Panc1 (cell line): ENCODE measurements at regions not wholly inside any gene's neighbourhood (a gene's known extent, or its start where the extent isn't known, plus 50 kb on each side); places are given as distances from the start of the nearest gene placed in this dataset.

ENCODE experiments used
- ATAC-seq: fragments of 200-7000 bp; cut with Tn5 transposase; 2 replicates; pipeline ENCODE4 v1.9.1; 2020; ENCODE audit warnings: mild to moderate bottlenecking, moderate library complexity
- BruUV-seq: library from RNA; stranded (reverse); fragments of 400-500 nt; replicated peaks from 2 replicates; lab custom pipeline; 2021; lab: Mats Ljungman, UMichigan
- CTCF ChIA-PET: fragments of 300-600 bp; sonication (Branson Sonifier 250); formaldehyde crosslinking; loops from one replicate; lab custom pipeline; 2022; ENCODE audit warnings: antibody characterized with exemption; lab: Charles Lee
- POLR2A ChIA-PET: fragments of 300-600 bp; sonication (Branson Sonifier 250); formaldehyde crosslinking; loops from one replicate; lab custom pipeline; 2022; ENCODE audit warnings: antibody characterized with exemption; lab: Charles Lee
- DNase-seq: peaks from one replicate; pipeline ENCODE4 v3.0.0-alpha.2; 2010; ENCODE audit warnings: low read depth, low spot score
- H3K27ac ChIP-seq: 2 replicates; pipeline ENCODE4 v1.5.1; 2011; ENCODE audit warnings: mild to moderate bottlenecking, low read length, inconsistent platforms
- H3K27me3 ChIP-seq: fragments of 200-500 bp; sonication (Bioruptor generic); 2 replicates; pipeline ENCODE4 v1.6.0; 2014; ENCODE audit warnings: low read length, inconsistent platforms; ENCODE audit not compliant: control insufficient read depth, insufficient read depth
- H3K36me3 ChIP-seq: fragments of 200-500 bp; sonication (Bioruptor generic); 2 replicates; pipeline ENCODE4 v1.5.1; 2014; ENCODE audit warnings: inconsistent platforms, mild to moderate bottlenecking, low read length, moderate library complexity; ENCODE audit not compliant: control insufficient read depth, insufficient read depth
- H3K4me1 ChIP-seq: 2 replicates; pipeline ENCODE4 v1.5.1; 2011; ENCODE audit warnings: inconsistent platforms, mild to moderate bottlenecking, low read length, moderate library complexity; ENCODE audit not compliant: control insufficient read depth, insufficient read depth
- H3K4me3 ChIP-seq, 2 experiments: 2 replicates each; pipeline ENCODE4 v1.5.1; 2011 to 2012; ENCODE audit warnings: low read depth in 2 of 2, low read length in 2 of 2, mild to moderate bottlenecking in 2 of 2, inconsistent platforms in 1 of 2, moderate library complexity in 1 of 2
- H3K9me3 ChIP-seq: fragments of 200-500 bp; sonication (Bioruptor generic); 2 replicates; pipeline ENCODE4 v1.5.1; 2014; ENCODE audit warnings: low read depth, mild to moderate bottlenecking, inconsistent platforms, low read length, moderate library complexity; ENCODE audit not compliant: control insufficient read depth, insufficient read depth
- CTCF ChIP-seq: fragments of 450-650 bp; IDR thresholded peaks from 2 replicates; pipeline ENCODE4 v1.5.1; 2017; ENCODE audit warnings: mild to moderate bottlenecking
- POLR2AphosphoS5 ChIP-seq: IDR thresholded peaks from 2 replicates; pipeline ENCODE4 v1.6.1; 2012; ENCODE audit warnings: mild to moderate bottlenecking, low read depth, low read length, moderate library complexity
- REST ChIP-seq, 2 experiments: IDR thresholded peaks; 2 replicates each; pipeline ENCODE4 v1.6.1; 2011 to 2012; ENCODE audit warnings: low read depth in 2 of 2, control low read depth in 1 of 2, low read length in 1 of 2, mild to moderate bottlenecking in 1 of 2, moderate library complexity in 1 of 2; ENCODE audit not compliant: insufficient read depth in 1 of 2
- SIN3A ChIP-seq: IDR thresholded peaks from 2 replicates; pipeline ENCODE4 v1.6.1; 2012; ENCODE audit warnings: low read depth, mild to moderate bottlenecking, low read length, moderate library complexity, borderline replicate concordance; ENCODE audit not compliant: insufficient read depth
- TCF7L2 ChIP-seq: IDR thresholded peaks from 2 replicates; pipeline ENCODE4 v1.6.1; 2011; ENCODE audit warnings: mild to moderate bottlenecking, low read depth, low read length, inconsistent platforms
- in situ Hi-C: cut with HindIII; loops from 2 replicates; pipeline ENCODE4 v1.10.0; 2016; ENCODE audit warnings: low sequenced_read_pairs, low pct_unique_long_range_greater_than_20kb
- intact Hi-C: fragments of 100-400 bp; cut with micrococcal nuclease; formaldehyde crosslinking; loops from one replicate; pipeline ENCODE4 v1.10.0; 2022; ENCODE audit not compliant: unreplicated experiment

- intact Hi-C loops, result no loop called here
- Histone ChIP-seq H3K36me3 (no peaks in the 10 kb centered on the region), H3K4me3 (no peak overlapping the region), H3K27ac (no peak overlapping the region), H3K27me3 (no peaks in the 10 kb centered on the region), H3K4me1 (no peaks in the 10 kb centered on the region), H3K9me3 (no peaks in the 10 kb centered on the region)
- in situ Hi-C loops, result no loop called here
- no peak for TF ChIP-seq SIN3A
- TF ChIP-seq REST (IDR thresholded peaks at IDR 0.05; ENCODE audit: insufficient read depth in 1 of 2, low read depth in 2 of 2, low read length in 1 of 2), result no peak
- no peak for TF ChIP-seq POLR2AphosphoS5
- TF ChIP-seq TCF7L2, result no peak
- no peak for TF ChIP-seq CTCF
- POLR2A ChIA-PET, result no interaction called here
- DNase-seq, result no peak
- BruUV-seq, result no TSS peak
- no peak for ATAC-seq
- CTCF ChIA-PET, result no interaction called here
These were observed 709.2 kb downstream of the PLA2G4A start for GRCh38 chr1:187537936-187538335.

- in situ Hi-C loops, result no loop called here
These were observed 720.8 kb downstream of the PLA2G4A start for GRCh38 chr1:187549540-187549939.

More at GRCh38 chr1:187549540-187549939, 720.8 kb downstream of the PLA2G4A start:
- ATAC-seq (no peak), DNase-seq (no peak)
- Histone ChIP-seq H3K9me3 (no peaks in the 10 kb centered on the region), H3K4me3 (no peak overlapping the region), H3K4me1 (no peaks in the 10 kb centered on the region), H3K27ac (no peak overlapping the region), H3K36me3 (no peaks in the 10 kb centered on the region), H3K27me3 (no peaks in the 10 kb centered on the region)
- ChIA-PET POLR2A (no interaction called here), CTCF (no interaction called here)
- BruUV-seq, result no TSS peak
- TF ChIP-seq REST (IDR thresholded peaks at IDR 0.05; ENCODE audit: insufficient read depth in 1 of 2, low read depth in 2 of 2, low read length in 1 of 2), result no peak
- no peak for TF ChIP-seq TCF7L2
- TF ChIP-seq POLR2AphosphoS5, result no peak
- TF ChIP-seq SIN3A, result no peak
- TF ChIP-seq CTCF, result no peak
- intact Hi-C loops, result no loop called here
